ENCODE measurements at regions not wholly inside any gene's neighbourhood (a gene's known extent, or its start where the extent isn't known, plus 50 kb on each side); places are given as distances from the start of the nearest gene placed in this dataset.

- Mint-ChIP-seq H3K36me3 (no peaks in the 10 kb centered on the region), H3K9me3 (no peaks in the 10 kb centered on the region), H3K4me1 (ENCODE audit: low read depth in 2 of 2) (peaks cover 0 to 1% of the 10 kb centered on the region in 2 donors), H3K4me3 (no peak overlapping the region), H3K27ac (no peak overlapping the region), H3K27me3 (no peaks in the 10 kb centered on the region)
- ATAC-seq (no peak), DNase-seq (ENCODE audit: low spot score) (no peak)
Observed at GRCh38 chr20:60223174-60223573, 265.0 kb downstream of the CDH26 start.

GRCh38 chr20:60224914-60225313 is 266.7 kb downstream of the CDH26 start:
- Mint-ChIP-seq H3K27ac (no peak overlapping the region), H3K27me3 (no peaks in the 10 kb centered on the region), H3K4me1 (ENCODE audit: low read depth in 2 of 2) (peaks cover 0 to 5% of the 10 kb centered on the region in 2 donors), H3K4me3 (no peak overlapping the region), H3K36me3 (no peaks in the 10 kb centered on the region), H3K9me3 (no peaks in the 10 kb centered on the region)
- ATAC-seq (no peak), DNase-seq (ENCODE audit: low spot score) (no peak)

- Mint-ChIP-seq H3K27ac (peak overlapping the region in 1 of 2 donors; percentile 11), H3K36me3 (no peaks in the 10 kb centered on the region), H3K27me3 (no peaks in the 10 kb centered on the region), H3K4me3 (no peak overlapping the region), H3K4me1 (ENCODE audit: low read depth in 2 of 2) (peaks cover 0 to 5% of the 10 kb centered on the region in 2 donors), H3K9me3 (no peaks in the 10 kb centered on the region)
- DNase-seq (ENCODE audit: low spot score) (no peak), ATAC-seq (no peak)
Observed at GRCh38 chr20:60228255-60228654, 270.0 kb downstream of the CDH26 start.

- no peak for ATAC-seq
- Mint-ChIP-seq H3K4me1 (ENCODE audit: low read depth in 2 of 2) (peaks cover 0 to 5% of the 10 kb centered on the region in 2 donors), H3K36me3 (no peaks in the 10 kb centered on the region), H3K4me3 (no peak overlapping the region), H3K9me3 (no peaks in the 10 kb centered on the region), H3K27ac (no peak overlapping the region), H3K27me3 (no peaks in the 10 kb centered on the region)
- no peak for DNase-seq (ENCODE audit: low spot score)
Observed at GRCh38 chr20:60232380-60232779, 274.2 kb downstream of the CDH26 start.

GRCh38 chr20:60233018-60233630 is 274.9 kb downstream of the CDH26 start:
- Mint-ChIP-seq H3K36me3 (no peaks in the 10 kb centered on the region), H3K27ac (no peak overlapping the region), H3K27me3 (no peaks in the 10 kb centered on the region), H3K4me1 (ENCODE audit: low read depth in 2 of 2) (peaks cover 0 to 4% of the 10 kb centered on the region in 2 donors), H3K4me3 (no peak overlapping the region), H3K9me3 (no peaks in the 10 kb centered on the region)
- DNase-seq (ENCODE audit: low spot score): no peak
- no peak for ATAC-seq

GRCh38 chr20:60236613-60237012 is 278.4 kb downstream of the CDH26 start:
- Mint-ChIP-seq H3K36me3 (no peaks in the 10 kb centered on the region), H3K27me3 (no peaks in the 10 kb centered on the region), H3K9me3 (no peaks in the 10 kb centered on the region), H3K4me1 (ENCODE audit: low read depth in 2 of 2) (no peaks in the 10 kb centered on the region), H3K4me3 (no peak overlapping the region), H3K27ac (no peak overlapping the region)
- DNase-seq (ENCODE audit: low spot score) (no peak), ATAC-seq (no peak)

- DNase-seq (ENCODE audit: low spot score) (no peak), ATAC-seq (no peak)
- no peaks in the 10 kb centered on the region for H3K27me3 Mint-ChIP-seq
- H3K27ac Mint-ChIP-seq: no peak overlapping the region
- H3K36me3 Mint-ChIP-seq: no peaks in the 10 kb centered on the region
- H3K9me3 Mint-ChIP-seq: no peaks in the 10 kb centered on the region
- H3K4me1 Mint-ChIP-seq (ENCODE audit: low read depth in 2 of 2): no peaks in the 10 kb centered on the region
- no peak overlapping the region for H3K4me3 Mint-ChIP-seq
Observed at GRCh38 chr20:60237981-60238380, 279.8 kb downstream of the CDH26 start.

- no peaks in the 10 kb centered on the region for H3K9me3 Mint-ChIP-seq
- H3K27me3 Mint-ChIP-seq: no peaks in the 10 kb centered on the region
- no peaks in the 10 kb centered on the region for H3K36me3 Mint-ChIP-seq
- H3K4me1 Mint-ChIP-seq (ENCODE audit: low read depth in 2 of 2): no peaks in the 10 kb centered on the region
- no peak overlapping the region for H3K4me3 Mint-ChIP-seq
- no peak for ATAC-seq
- H3K27ac Mint-ChIP-seq: peak overlapping the region in 1 of 2 donors; percentile 8
- DNase-seq (ENCODE audit: low spot score): no peak
Observed at GRCh38 chr20:60238992-60239660, 280.9 kb downstream of the CDH26 start.

GRCh38 chr20:60239956-60240355 is 281.7 kb downstream of the CDH26 start:
- peaks cover 0 to 3% of the 10 kb centered on the region in 2 donors for H3K4me1 Mint-ChIP-seq (ENCODE audit: low read depth in 2 of 2)
- no peak overlapping the region for H3K4me3 Mint-ChIP-seq
- no peak overlapping the region for H3K27ac Mint-ChIP-seq
- H3K27me3 Mint-ChIP-seq: no peaks in the 10 kb centered on the region
- DNase-seq (ENCODE audit: low spot score): no peak
- ATAC-seq: no peak
- no peaks in the 10 kb centered on the region for H3K36me3 Mint-ChIP-seq
- H3K9me3 Mint-ChIP-seq: no peaks in the 10 kb centered on the region

- H3K27me3 Mint-ChIP-seq: no peaks in the 10 kb centered on the region
- DNase-seq (ENCODE audit: low spot score): no peak
- no peak overlapping the region for H3K27ac Mint-ChIP-seq
- H3K9me3 Mint-ChIP-seq: no peaks in the 10 kb centered on the region
- H3K36me3 Mint-ChIP-seq: no peaks in the 10 kb centered on the region
- peaks cover 0 to 3% of the 10 kb centered on the region in 2 donors for H3K4me1 Mint-ChIP-seq (ENCODE audit: low read depth in 2 of 2)
- no peak overlapping the region for H3K4me3 Mint-ChIP-seq
- ATAC-seq: no peak
Observed at GRCh38 chr20:60240415-60240814, 282.2 kb downstream of the CDH26 start.

- Mint-ChIP-seq H3K27me3 (no peaks in the 10 kb centered on the region), H3K4me3 (no peak overlapping the region), H3K36me3 (no peaks in the 10 kb centered on the region), H3K9me3 (no peaks in the 10 kb centered on the region), H3K27ac (no peak overlapping the region), H3K4me1 (ENCODE audit: low read depth in 2 of 2) (peaks cover 0 to 3% of the 10 kb centered on the region in 2 donors)
- DNase-seq (ENCODE audit: low spot score) (no peak), ATAC-seq (no peak)
Observed at GRCh38 chr20:60240986-60241385, 282.8 kb downstream of the CDH26 start.

- H3K27ac Mint-ChIP-seq: no peak overlapping the region
- no peak overlapping the region for H3K4me3 Mint-ChIP-seq
- H3K9me3 Mint-ChIP-seq: no peaks in the 10 kb centered on the region
- no peaks in the 10 kb centered on the region for H3K36me3 Mint-ChIP-seq
- ATAC-seq (no peak), DNase-seq (ENCODE audit: low spot score) (no peak)
- peaks cover 0 to 7% of the 10 kb centered on the region in 2 donors for H3K4me1 Mint-ChIP-seq (ENCODE audit: low read depth in 2 of 2)
- no peaks in the 10 kb centered on the region for H3K27me3 Mint-ChIP-seq
Observed at GRCh38 chr20:60242836-60243505, 284.7 kb downstream of the CDH26 start.

- DNase-seq (ENCODE audit: low spot score) (no peak), ATAC-seq (no peak)
- Mint-ChIP-seq H3K4me1 (ENCODE audit: low read depth in 2 of 2) (peaks cover 0 to 7% of the 10 kb centered on the region in 2 donors), H3K9me3 (no peaks in the 10 kb centered on the region), H3K27ac (peak overlapping the region in 1 of 2 donors; percentile 38), H3K27me3 (no peaks in the 10 kb centered on the region), H3K36me3 (no peaks in the 10 kb centered on the region), H3K4me3 (no peak overlapping the region)
Observed at GRCh38 chr20:60244373-60245146, 286.3 kb downstream of the CDH26 start.

GRCh38 chr20:60246751-60247150 is 288.5 kb downstream of the CDH26 start:
- no peak overlapping the region for H3K4me3 Mint-ChIP-seq
- H3K27ac Mint-ChIP-seq: no peak overlapping the region
- H3K27me3 Mint-ChIP-seq: no peaks in the 10 kb centered on the region
- H3K36me3 Mint-ChIP-seq: no peaks in the 10 kb centered on the region
- DNase-seq (ENCODE audit: low spot score) (no peak), ATAC-seq (no peak)
- H3K9me3 Mint-ChIP-seq: no peaks in the 10 kb centered on the region
- peaks cover 0 to 7% of the 10 kb centered on the region in 2 donors for H3K4me1 Mint-ChIP-seq (ENCODE audit: low read depth in 2 of 2)

Measured in natural killer cell treated with Interleukin-12 subunit alpha and Interleukin-12 subunit beta and Interleukin-15 and Interleukin-18, amount 100 ng/mL, for 72 hours (primary cell).